SK-N-SH treated with all-trans-retinoic acid at 6 μM for 48 hours (cell line): ENCODE measurements at regions not wholly inside any gene's neighbourhood (a gene's known extent, or its start where the extent isn't known, plus 50 kb on each side); places are given as distances from the start of the nearest gene placed in this dataset.

Experiments used
- ATAC-seq: fragments of 200-7000 bp; cut with Tn5 transposase; 3 replicates; pipeline ENCODE4 v1.9.1; 2020; ENCODE audit warnings: mild to moderate bottlenecking, moderate library complexity
- ARNTL ChIP-seq: fragments of 450-650 bp; formaldehyde crosslinking; IDR thresholded peaks from 2 replicates; pipeline ENCODE4 v1.5.0; 2020; ENCODE audit warnings: low read depth, mild to moderate bottlenecking, moderate library complexity, borderline replicate concordance
- CSDC2 ChIP-seq: fragments of 250-450 bp; sonication (Bioruptor Pico); IDR thresholded peaks from 2 replicates; pipeline ENCODE4 v1.5.0; 2020; ENCODE audit warnings: mild to moderate bottlenecking, moderate library complexity
- GLIS3 ChIP-seq: fragments of 250-450 bp; sonication (Bioruptor Pico); IDR thresholded peaks from 2 replicates; pipeline ENCODE4 v1.5.0; 2020; ENCODE audit warnings: mild to moderate bottlenecking, moderate library complexity
- OSR1 ChIP-seq: fragments of 250-450 bp; sonication (Bioruptor Pico); IDR thresholded peaks from 2 replicates; pipeline ENCODE4 v1.8.0; 2022; ENCODE audit warnings: moderate library complexity, mild to moderate bottlenecking, inconsistent platforms
- PPARA ChIP-seq: fragments of 250-450 bp; sonication (Bioruptor Pico); IDR thresholded peaks from 2 replicates; pipeline ENCODE4 v1.5.0; 2020; ENCODE audit warnings: mild to moderate bottlenecking, borderline replicate concordance
- RARB ChIP-seq: fragments of 250-450 bp; sonication (Bioruptor Pico); IDR thresholded peaks from 2 replicates; pipeline ENCODE4 v1.8.0; 2021; ENCODE audit warnings: mild to moderate bottlenecking, moderate library complexity
- SNAI2 ChIP-seq: fragments of 250-450 bp; sonication (Bioruptor Pico); IDR thresholded peaks from 2 replicates; pipeline ENCODE4 v1.5.0; 2020; ENCODE audit warnings: mild to moderate bottlenecking, moderate library complexity
- TCF4 ChIP-seq: fragments of 250-450 bp; sonication (Bioruptor Pico); IDR thresholded peaks from 2 replicates; pipeline ENCODE4 v1.8.0; 2021; ENCODE audit warnings: mild to moderate bottlenecking, moderate library complexity, borderline replicate concordance
- TOX ChIP-seq: fragments of 250-450 bp; sonication (Bioruptor Pico); IDR thresholded peaks from 2 replicates; pipeline ENCODE4 v1.8.0; 2021; ENCODE audit warnings: mild to moderate bottlenecking, moderate library complexity, borderline replicate concordance
- ZC3H10 ChIP-seq: fragments of 250-450 bp; sonication (Bioruptor Pico); IDR thresholded peaks from 2 replicates; pipeline ENCODE4 v1.5.1; 2021; ENCODE audit warnings: mild to moderate bottlenecking, moderate library complexity
- ZFP3 ChIP-seq: fragments of 250-450 bp; sonication (Bioruptor Pico); IDR thresholded peaks from 2 replicates; pipeline ENCODE4 v1.5.0; 2020; ENCODE audit warnings: mild to moderate bottlenecking, moderate library complexity
- ZFP30 ChIP-seq: fragments of 450-650 bp; formaldehyde crosslinking; IDR thresholded peaks from 2 replicates; pipeline ENCODE4 v1.5.0; 2022; ENCODE audit warnings: mild to moderate bottlenecking, moderate library complexity
- ZNF565 ChIP-seq: fragments of 450-650 bp; formaldehyde crosslinking; conservative IDR thresholded peaks from 2 replicates; pipeline ENCODE4 v1.5.0; 2020; ENCODE audit warnings: low read depth, mild to moderate bottlenecking, moderate library complexity
- ZNF70 ChIP-seq: fragments of 450-650 bp; formaldehyde crosslinking; IDR thresholded peaks from 2 replicates; pipeline ENCODE4 v1.5.0; 2020; ENCODE audit warnings: mild to moderate bottlenecking, moderate library complexity
- TF ChIP-seq, protein P1 (sequence below): fragments of 250-450 bp; sonication (Bioruptor Pico); IDR thresholded peaks from 2 replicates; pipeline ENCODE4 v1.8.0; 2021; ENCODE audit warnings: low read depth, mild to moderate bottlenecking, moderate library complexity, borderline replicate concordance
- TF ChIP-seq, protein P2 (sequence below): fragments of 250-450 bp; sonication (Bioruptor Pico); IDR thresholded peaks from 2 replicates; pipeline ENCODE4 v1.5.0; 2020; ENCODE audit warnings: mild to moderate bottlenecking, moderate library complexity
- TF ChIP-seq, protein P3 (sequence below): fragments of 250-450 bp; sonication (Bioruptor Pico); IDR thresholded peaks from 2 replicates; pipeline ENCODE4 v1.5.1; 2021; ENCODE audit warnings: mild to moderate bottlenecking, moderate library complexity
- TF ChIP-seq, protein P4 (sequence below): fragments of 250-450 bp; sonication (Bioruptor Pico); IDR thresholded peaks from 2 replicates; pipeline ENCODE4 v1.5.1; 2020; ENCODE audit warnings: low read depth, mild to moderate bottlenecking, moderate library complexity
- TF ChIP-seq, protein P5 (sequence below): fragments of 250-450 bp; sonication (Bioruptor Pico); IDR thresholded peaks from 2 replicates; pipeline ENCODE4 v1.8.0; 2020; ENCODE audit warnings: mild to moderate bottlenecking, moderate library complexity, borderline replicate concordance

DNA sequence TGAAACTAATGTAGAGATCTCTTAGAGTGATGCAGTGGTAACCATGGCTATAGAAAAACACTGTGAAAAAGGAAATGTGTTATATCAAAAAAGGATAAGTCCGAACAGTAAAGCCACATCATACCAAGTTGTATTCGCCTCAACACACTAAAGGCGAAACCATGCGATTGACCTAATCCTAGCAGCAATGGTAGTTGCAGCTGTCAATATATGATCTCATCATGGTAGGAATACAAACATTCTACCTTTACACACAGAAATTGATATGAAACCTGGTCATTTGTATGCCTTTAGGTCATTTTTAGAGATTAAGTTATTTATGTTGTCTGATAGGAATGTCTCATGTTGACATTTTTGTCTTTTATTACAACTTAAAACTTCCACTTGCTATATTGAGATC, 271.9 kb downstream of the SLITRK6 start (continued):
- TF ChIP-seq, protein P1, sequence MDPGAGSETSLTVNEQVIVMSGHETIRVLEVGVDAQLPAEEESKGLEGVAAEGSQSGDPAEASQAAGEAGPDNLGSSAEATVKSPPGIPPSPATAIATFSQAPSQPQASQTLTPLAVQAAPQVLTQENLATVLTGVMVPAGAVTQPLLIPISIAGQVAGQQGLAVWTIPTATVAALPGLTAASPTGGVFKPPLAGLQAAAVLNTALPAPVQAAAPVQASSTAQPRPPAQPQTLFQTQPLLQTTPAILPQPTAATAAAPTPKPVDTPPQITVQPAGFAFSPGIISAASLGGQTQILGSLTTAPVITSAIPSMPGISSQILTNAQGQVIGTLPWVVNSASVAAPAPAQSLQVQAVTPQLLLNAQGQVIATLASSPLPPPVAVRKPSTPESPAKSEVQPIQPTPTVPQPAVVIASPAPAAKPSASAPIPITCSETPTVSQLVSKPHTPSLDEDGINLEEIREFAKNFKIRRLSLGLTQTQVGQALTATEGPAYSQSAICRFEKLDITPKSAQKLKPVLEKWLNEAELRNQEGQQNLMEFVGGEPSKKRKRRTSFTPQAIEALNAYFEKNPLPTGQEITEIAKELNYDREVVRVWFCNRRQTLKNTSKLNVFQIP (CRISPR knock-in tag), result no peak
- TF ChIP-seq OSR1 (no peak), ZNF70 (CRISPR knock-in tag) (no peak), TCF4 (CRISPR knock-in tag) (no peak)

DNA sequence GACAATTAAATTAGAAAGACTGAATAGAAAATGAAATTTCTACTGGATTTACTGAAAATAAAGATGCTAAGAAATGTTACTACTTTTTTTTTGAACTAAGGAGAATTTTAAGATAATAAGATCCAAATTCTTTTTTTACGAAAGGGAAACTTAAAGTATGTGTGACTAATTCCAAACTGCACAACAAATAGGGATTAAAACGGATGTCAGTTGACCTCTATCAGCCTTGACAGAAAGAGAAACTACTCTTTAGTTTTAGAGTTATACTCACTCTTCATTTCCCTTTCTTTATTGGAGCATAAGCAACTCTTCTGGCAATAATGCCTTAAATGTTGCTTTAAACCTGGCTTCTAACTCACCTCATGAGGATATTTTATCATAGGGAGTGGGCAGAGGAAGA, 273.8 kb downstream of the SLITRK6 start:
- no peak for ATAC-seq
- TF ChIP-seq ZFP3 (CRISPR knock-in tag) (no peak), RARB (no peak), ARNTL (CRISPR knock-in tag) (no peak), CSDC2 (CRISPR knock-in tag) (no peak), ZC3H10 (CRISPR knock-in tag) (no peak), ZNF565 (CRISPR knock-in tag) (no peak), GLIS3 (CRISPR knock-in tag) (no peak)
- TF ChIP-seq, protein P2, sequence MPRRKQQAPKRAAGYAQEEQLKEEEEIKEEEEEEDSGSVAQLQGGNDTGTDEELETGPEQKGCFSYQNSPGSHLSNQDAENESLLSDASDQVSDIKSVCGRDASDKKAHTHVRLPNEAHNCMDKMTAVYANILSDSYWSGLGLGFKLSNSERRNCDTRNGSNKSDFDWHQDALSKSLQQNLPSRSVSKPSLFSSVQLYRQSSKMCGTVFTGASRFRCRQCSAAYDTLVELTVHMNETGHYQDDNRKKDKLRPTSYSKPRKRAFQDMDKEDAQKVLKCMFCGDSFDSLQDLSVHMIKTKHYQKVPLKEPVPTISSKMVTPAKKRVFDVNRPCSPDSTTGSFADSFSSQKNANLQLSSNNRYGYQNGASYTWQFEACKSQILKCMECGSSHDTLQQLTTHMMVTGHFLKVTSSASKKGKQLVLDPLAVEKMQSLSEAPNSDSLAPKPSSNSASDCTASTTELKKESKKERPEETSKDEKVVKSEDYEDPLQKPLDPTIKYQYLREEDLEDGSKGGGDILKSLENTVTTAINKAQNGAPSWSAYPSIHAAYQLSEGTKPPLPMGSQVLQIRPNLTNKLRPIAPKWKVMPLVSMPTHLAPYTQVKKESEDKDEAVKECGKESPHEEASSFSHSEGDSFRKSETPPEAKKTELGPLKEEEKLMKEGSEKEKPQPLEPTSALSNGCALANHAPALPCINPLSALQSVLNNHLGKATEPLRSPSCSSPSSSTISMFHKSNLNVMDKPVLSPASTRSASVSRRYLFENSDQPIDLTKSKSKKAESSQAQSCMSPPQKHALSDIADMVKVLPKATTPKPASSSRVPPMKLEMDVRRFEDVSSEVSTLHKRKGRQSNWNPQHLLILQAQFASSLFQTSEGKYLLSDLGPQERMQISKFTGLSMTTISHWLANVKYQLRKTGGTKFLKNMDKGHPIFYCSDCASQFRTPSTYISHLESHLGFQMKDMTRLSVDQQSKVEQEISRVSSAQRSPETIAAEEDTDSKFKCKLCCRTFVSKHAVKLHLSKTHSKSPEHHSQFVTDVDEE (CRISPR knock-in tag), result no peak
- TF ChIP-seq, protein P3, sequence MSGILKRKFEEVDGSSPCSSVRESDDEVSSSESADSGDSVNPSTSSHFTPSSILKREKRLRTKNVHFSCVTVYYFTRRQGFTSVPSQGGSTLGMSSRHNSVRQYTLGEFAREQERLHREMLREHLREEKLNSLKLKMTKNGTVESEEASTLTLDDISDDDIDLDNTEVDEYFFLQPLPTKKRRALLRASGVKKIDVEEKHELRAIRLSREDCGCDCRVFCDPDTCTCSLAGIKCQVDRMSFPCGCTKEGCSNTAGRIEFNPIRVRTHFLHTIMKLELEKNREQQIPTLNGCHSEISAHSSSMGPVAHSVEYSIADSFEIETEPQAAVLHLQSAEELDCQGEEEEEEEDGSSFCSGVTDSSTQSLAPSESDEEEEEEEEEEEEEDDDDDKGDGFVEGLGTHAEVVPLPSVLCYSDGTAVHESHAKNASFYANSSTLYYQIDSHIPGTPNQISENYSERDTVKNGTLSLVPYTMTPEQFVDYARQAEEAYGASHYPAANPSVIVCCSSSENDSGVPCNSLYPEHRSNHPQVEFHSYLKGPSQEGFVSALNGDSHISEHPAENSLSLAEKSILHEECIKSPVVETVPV (CRISPR knock-in tag), result no peak

DNA sequence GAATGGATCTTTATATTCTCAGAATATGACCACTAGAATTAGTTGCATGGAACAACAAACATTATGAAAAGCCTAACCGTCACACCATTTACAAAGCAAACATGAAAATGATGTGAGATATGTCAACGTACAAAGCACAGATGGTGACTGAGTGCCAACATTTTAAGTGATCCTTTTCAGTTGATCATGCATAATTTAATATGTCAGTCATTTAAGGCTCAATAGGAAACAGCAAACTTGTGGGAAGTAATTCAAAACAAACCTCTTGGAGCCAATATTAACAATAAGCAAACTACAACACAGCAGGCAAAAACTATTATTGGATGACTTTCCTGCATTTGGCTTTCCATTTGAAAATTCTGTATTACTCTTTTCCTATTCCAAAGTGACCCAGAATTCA, 277.6 kb downstream of the SLITRK6 start:
- ATAC-seq, result no peak

More for the DNA sequence above, 277.6 kb downstream of the SLITRK6 start:
- no peak for TF ChIP-seq OSR1
- TF ChIP-seq, protein P3 (CRISPR knock-in tag), result no peak
- TF ChIP-seq RARB, result no peak
- TF ChIP-seq, protein P1 (CRISPR knock-in tag), result no peak
- TF ChIP-seq ZC3H10 (CRISPR knock-in tag), result no peak
- TF ChIP-seq, protein P4, sequence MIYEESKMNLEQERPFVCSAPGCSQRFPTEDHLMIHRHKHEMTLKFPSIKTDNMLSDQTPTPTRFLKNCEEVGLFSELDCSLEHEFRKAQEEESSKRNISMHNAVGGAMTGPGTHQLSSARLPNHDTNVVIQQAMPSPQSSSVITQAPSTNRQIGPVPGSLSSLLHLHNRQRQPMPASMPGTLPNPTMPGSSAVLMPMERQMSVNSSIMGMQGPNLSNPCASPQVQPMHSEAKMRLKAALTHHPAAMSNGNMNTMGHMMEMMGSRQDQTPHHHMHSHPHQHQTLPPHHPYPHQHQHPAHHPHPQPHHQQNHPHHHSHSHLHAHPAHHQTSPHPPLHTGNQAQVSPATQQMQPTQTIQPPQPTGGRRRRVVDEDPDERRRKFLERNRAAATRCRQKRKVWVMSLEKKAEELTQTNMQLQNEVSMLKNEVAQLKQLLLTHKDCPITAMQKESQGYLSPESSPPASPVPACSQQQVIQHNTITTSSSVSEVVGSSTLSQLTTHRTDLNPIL (CRISPR knock-in tag), result no peak
- TF ChIP-seq, protein P2 (CRISPR knock-in tag), result no peak
- no peak for TF ChIP-seq SNAI2 (CRISPR knock-in tag)
- TF ChIP-seq, protein P5, sequence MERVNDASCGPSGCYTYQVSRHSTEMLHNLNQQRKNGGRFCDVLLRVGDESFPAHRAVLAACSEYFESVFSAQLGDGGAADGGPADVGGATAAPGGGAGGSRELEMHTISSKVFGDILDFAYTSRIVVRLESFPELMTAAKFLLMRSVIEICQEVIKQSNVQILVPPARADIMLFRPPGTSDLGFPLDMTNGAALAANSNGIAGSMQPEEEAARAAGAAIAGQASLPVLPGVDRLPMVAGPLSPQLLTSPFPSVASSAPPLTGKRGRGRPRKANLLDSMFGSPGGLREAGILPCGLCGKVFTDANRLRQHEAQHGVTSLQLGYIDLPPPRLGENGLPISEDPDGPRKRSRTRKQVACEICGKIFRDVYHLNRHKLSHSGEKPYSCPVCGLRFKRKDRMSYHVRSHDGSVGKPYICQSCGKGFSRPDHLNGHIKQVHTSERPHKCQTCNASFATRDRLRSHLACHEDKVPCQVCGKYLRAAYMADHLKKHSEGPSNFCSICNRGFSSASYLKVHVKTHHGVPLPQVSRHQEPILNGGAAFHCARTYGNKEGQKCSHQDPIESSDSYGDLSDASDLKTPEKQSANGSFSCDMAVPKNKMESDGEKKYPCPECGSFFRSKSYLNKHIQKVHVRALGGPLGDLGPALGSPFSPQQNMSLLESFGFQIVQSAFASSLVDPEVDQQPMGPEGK (CRISPR knock-in tag), result no peak
- TF ChIP-seq ZFP30 (CRISPR knock-in tag), result no peak
- no peak for TF ChIP-seq TOX (CRISPR knock-in tag)
- no peak for TF ChIP-seq GLIS3 (CRISPR knock-in tag)
- TF ChIP-seq ARNTL (CRISPR knock-in tag), result no peak
- TF ChIP-seq PPARA (CRISPR knock-in tag), result no peak
- TF ChIP-seq TCF4 (CRISPR knock-in tag), result no peak
